ENCODE measurements at regions not wholly inside any gene's neighbourhood (a gene's known extent, or its start where the extent isn't known, plus 50 kb on each side); places are given as distances from the start of the nearest gene placed in this dataset.

- ATAC-seq: no peak
- intact Hi-C loops (cut with DNase I): no loop called here
- no peak for DNase-seq (ENCODE audit: low spot score)
These were observed 1599.6 kb downstream of the SLITRK5 start for GRCh38 chr13:89270736-89271135.

GRCh38 chr13:89279374-89279773 is 1608.2 kb downstream of the SLITRK5 start:
- no peak for ATAC-seq
- intact Hi-C loops (cut with DNase I): no loop called here
- no peak for DNase-seq (ENCODE audit: low spot score)

- no peak for DNase-seq (ENCODE audit: low spot score)
- ATAC-seq: no peak
- intact Hi-C loops (cut with DNase I): no loop called here
These were observed 1610.2 kb downstream of the SLITRK5 start for GRCh38 chr13:89281331-89281730.

- DNase-seq (ENCODE audit: low spot score): no peak
- no peak for ATAC-seq
- intact Hi-C loops (cut with DNase I): no loop called here
These were observed 1611.1 kb downstream of the SLITRK5 start for GRCh38 chr13:89282241-89282640.

- ATAC-seq (no peak), DNase-seq (ENCODE audit: low spot score) (no peak)
- intact Hi-C loops (cut with DNase I): no loop called here
These were observed 1616.2 kb downstream of the SLITRK5 start for GRCh38 chr13:89287381-89287780.

- DNase-seq (ENCODE audit: low spot score) (no peak), ATAC-seq (peak; percentile 67)
- intact Hi-C loops (cut with DNase I): no loop called here
These were observed 1623.1 kb downstream of the SLITRK5 start for GRCh38 chr13:89294115-89294867.

- no peak for ATAC-seq
- no peak for DNase-seq (ENCODE audit: low spot score)
- intact Hi-C loops (cut with DNase I): no loop called here
These were observed 1636.1 kb downstream of the SLITRK5 start for GRCh38 chr13:89307278-89307677.

GRCh38 chr13:89310943-89311672 is 1639.9 kb downstream of the SLITRK5 start:
- DNase-seq (ENCODE audit: low spot score): no peak
- ATAC-seq: no peak
- intact Hi-C loops (cut with DNase I): no loop called here

- DNase-seq (ENCODE audit: low spot score) (no peak), ATAC-seq (no peak)
- intact Hi-C loops (cut with DNase I): no loop called here
These were observed 1644.1 kb downstream of the SLITRK5 start for GRCh38 chr13:89315287-89315686.

GRCh38 chr13:89322466-89322865 is 1651.3 kb downstream of the SLITRK5 start:
- intact Hi-C loops (cut with DNase I): no loop called here
- DNase-seq (ENCODE audit: low spot score): no peak
- ATAC-seq: no peak

GRCh38 chr13:89324582-89324981 is 1653.4 kb downstream of the SLITRK5 start:
- intact Hi-C loops (cut with DNase I): no loop called here
- DNase-seq (ENCODE audit: low spot score): no peak
- no peak for ATAC-seq

GRCh38 chr13:89343165-89343564 is 1672.0 kb downstream of the SLITRK5 start:
- no peak for ATAC-seq
- DNase-seq (ENCODE audit: low spot score): no peak
- intact Hi-C loops (cut with DNase I): no loop called here

- ATAC-seq (no peak), DNase-seq (ENCODE audit: low spot score) (no peak)
- intact Hi-C loops (cut with DNase I): no loop called here
These were observed 1681.2 kb downstream of the SLITRK5 start for GRCh38 chr13:89352384-89352783.

GRCh38 chr13:89361909-89362308 is 1690.7 kb downstream of the SLITRK5 start:
- intact Hi-C loops (cut with DNase I): no loop called here
- ATAC-seq (no peak), DNase-seq (ENCODE audit: low spot score) (no peak)

GRCh38 chr13:89363144-89363543 is 1692.0 kb downstream of the SLITRK5 start:
- no peak for DNase-seq (ENCODE audit: low spot score)
- ATAC-seq: no peak
- intact Hi-C loops (cut with DNase I): no loop called here

GRCh38 chr13:89372193-89372592 is 1701.0 kb downstream of the SLITRK5 start:
- no peak for ATAC-seq
- intact Hi-C loops (cut with DNase I): no loop called here

GRCh38 chr13:89375839-89376238 is 1704.7 kb downstream of the SLITRK5 start:
- no peak for DNase-seq (ENCODE audit: low spot score)
- intact Hi-C loops (cut with DNase I): no loop called here
- no peak for ATAC-seq

More at GRCh38 chr13:89372193-89372592, 1701.0 kb downstream of the SLITRK5 start:
- no peak for DNase-seq (ENCODE audit: low spot score)

- intact Hi-C loops (cut with DNase I): no loop called here
- DNase-seq (ENCODE audit: low spot score) (no peak), ATAC-seq (no peak)
These were observed 1708.9 kb downstream of the SLITRK5 start for GRCh38 chr13:89380101-89380500.

GRCh38 chr13:89382981-89383380 is 1711.8 kb downstream of the SLITRK5 start:
- ATAC-seq (no peak), DNase-seq (ENCODE audit: low spot score) (no peak)
- intact Hi-C loops (cut with DNase I): no loop called here

- ATAC-seq: no peak
- intact Hi-C loops (cut with DNase I): no loop called here
- DNase-seq (ENCODE audit: low spot score): no peak
These were observed 1712.7 kb downstream of the SLITRK5 start for GRCh38 chr13:89383891-89384290.

Measured in sciatic nerve (tissue), 2 donors.